SK-N-SH (cell line): ENCODE measurements at regions not wholly inside any gene's neighbourhood (a gene's known extent, or its start where the extent isn't known, plus 50 kb on each side); places are given as distances from the start of the nearest gene placed in this dataset.

Experiments used
- CTCF ChIA-PET: fragments of 300-600, 350-600 bp; formaldehyde crosslinking; extraction: SDS; loops from one replicate; lab custom pipeline; 2021; lab: Yijun Ruan, JAX
- POLR2A ChIA-PET: fragments of 350-600 bp; sonication (Branson Sonifier 250); formaldehyde crosslinking; extraction: SDS; loops from one replicate; lab custom pipeline; 2020; ENCODE audit warnings: antibody characterized with exemption, inconsistent platforms; lab: Yijun Ruan, JAX
- DNase-seq: peaks from one replicate; pipeline ENCODE4 v3.0.0; 2012
- H2AFZ ChIP-seq: fragments of 200-600 bp; sonication (generic); 2 replicates; pipeline ENCODE4 v1.8.1; 2016; ENCODE audit warnings: antibody characterized with exemption, mild to moderate bottlenecking, low read depth
- H3F3A ChIP-seq: fragments of 200-600 bp; sonication (generic); replicated peaks from 2 replicates; pipeline ENCODE3; 2016; ENCODE audit warnings: antibody characterized with exemption, mild to moderate bottlenecking; ENCODE audit not compliant: insufficient read depth
- H3K27ac ChIP-seq, 2 experiments: fragments of 200-500 bp in 1 of 2; fragments of 200-600 bp in 1 of 2; sonication (Bioruptor generic) in 1 of 2; sonication (generic), shearing (Covaris generic) in 1 of 2; 2 replicates each; pipeline versions ENCODE4 v1.5.1 to v1.6.1; 2014 to 2016; ENCODE audit warnings: low read depth in 2 of 2, inconsistent platforms in 1 of 2, low read length in 1 of 2, mild to moderate bottlenecking in 1 of 2, mixed read lengths in 1 of 2
- H3K27me3 ChIP-seq: fragments of 200-600 bp; sonication (generic), shearing (Covaris generic); 2 replicates; pipeline ENCODE4 v1.6.1; 2016; ENCODE audit warnings: mixed run types; ENCODE audit not compliant: insufficient read depth
- H3K36me3 ChIP-seq, 2 experiments: fragments of 200-500 bp in 1 of 2; fragments of 200-600 bp in 1 of 2; sonication (Bioruptor generic) in 1 of 2; sonication (generic) in 1 of 2; replicated peaks in 1 of 2; 2 replicates each; pipeline versions ENCODE3 to v1.5.1; 2014 to 2016; ENCODE audit warnings: low read length in 1 of 2, mild to moderate bottlenecking in 1 of 2; ENCODE audit not compliant: insufficient read depth in 2 of 2, control insufficient read depth in 1 of 2
- H3K4me1 ChIP-seq, 2 experiments: fragments of 200-500 bp in 1 of 2; fragments of 200-600 bp in 1 of 2; sonication (Bioruptor generic) in 1 of 2; sonication (generic), shearing (Covaris generic) in 1 of 2; 2 replicates each; pipeline versions ENCODE4 v1.5.1 to v1.6.1; 2014 to 2016; ENCODE audit warnings: low read depth in 1 of 2, low read length in 1 of 2, mixed run types in 1 of 2; ENCODE audit not compliant: insufficient read depth in 2 of 2, control insufficient read depth in 1 of 2
- H3K4me2 ChIP-seq: fragments of 200-600 bp; sonication (generic), shearing (Covaris generic); 2 replicates; pipeline ENCODE4 v1.6.1; 2017; ENCODE audit warnings: mixed run types
- H3K4me3 ChIP-seq, 2 experiments: fragments of 200-500 bp in 1 of 2; fragments of 200-600 bp in 1 of 2; sonication (Bioruptor generic) in 1 of 2; sonication (generic), shearing (Covaris generic) in 1 of 2; 2 replicates each; pipeline versions ENCODE4 v1.5.1 to v1.8.1; 2014 to 2016; ENCODE audit warnings: low read depth in 2 of 2, inconsistent platforms in 1 of 2, low read length in 1 of 2, mild to moderate bottlenecking in 1 of 2, mixed read lengths in 1 of 2, moderate library complexity in 1 of 2
- H3K79me2 ChIP-seq: fragments of 200-600 bp; sonication (generic); 2 replicates; pipeline ENCODE4 v1.8.1; 2017; ENCODE audit warnings: mild to moderate bottlenecking; ENCODE audit not compliant: insufficient read depth
- H3K9ac ChIP-seq: fragments of 200-600 bp; sonication (generic); 2 replicates; pipeline ENCODE4 v1.6.1; 2017; ENCODE audit warnings: mixed run types
- H3K9me2 ChIP-seq: fragments of 200-600 bp; sonication (generic); 2 replicates; pipeline ENCODE4 v1.6.1; 2017; ENCODE audit warnings: mixed run types
- H3K9me3 ChIP-seq: fragments of 200-600 bp; sonication (generic); 2 replicates; pipeline ENCODE4 v1.6.1; 2017; ENCODE audit warnings: mixed run types, mild to moderate bottlenecking, moderate library complexity
- H4K20me1 ChIP-seq: fragments of 200-600 bp; sonication (generic); 2 replicates; pipeline ENCODE4 v1.6.1; 2017; ENCODE audit warnings: mild to moderate bottlenecking, mixed run types; ENCODE audit not compliant: insufficient read depth
- CHD2 ChIP-seq: fragments of 150-350 bp; IDR thresholded peaks from 2 replicates; pipeline ENCODE4 v1.6.1; 2018; ENCODE audit warnings: low read length; ENCODE audit not compliant: partially characterized antibody
- ELF1 ChIP-seq: IDR thresholded peaks from 2 replicates; pipeline ENCODE4 v1.4.0; 2012
- EZH2phosphoT487 ChIP-seq: fragments of 200-600 bp; sonication (generic); IDR thresholded peaks from 2 replicates; pipeline ENCODE4 v1.6.1; 2017; ENCODE audit warnings: low read depth, mixed run types, mild to moderate bottlenecking, antibody characterized with exemption, moderate library complexity, borderline replicate concordance
- FOSL2 ChIP-seq: IDR thresholded peaks from 2 replicates; pipeline ENCODE4 v1.4.0; 2012; ENCODE audit warnings: low read depth, mild to moderate bottlenecking, moderate library complexity, borderline replicate concordance
- FOXJ3 ChIP-seq: sonication (generic); formaldehyde crosslinking; IDR thresholded peaks from 2 replicates; pipeline ENCODE4 v1.5.1; 2020; ENCODE audit warnings: mild to moderate bottlenecking, missing genetic modification reagents
- GATA2 ChIP-seq: sonication (generic); formaldehyde crosslinking; IDR thresholded peaks from 2 replicates; pipeline ENCODE4 v1.5.0; 2020; ENCODE audit warnings: mild to moderate bottlenecking, missing genetic modification reagents
- IRF3 ChIP-seq: fragments of 150-350 bp; IDR thresholded peaks from 2 replicates; pipeline ENCODE4 v1.6.1; 2016; ENCODE audit warnings: mild to moderate bottlenecking, low read depth, low read length
- JUND ChIP-seq: IDR thresholded peaks from 2 replicates; pipeline ENCODE4 v1.4.0; 2012
- NRF1 ChIP-seq: IDR thresholded peaks from 2 replicates; pipeline ENCODE4 v1.6.1; 2012; ENCODE audit warnings: low read depth, mild to moderate bottlenecking, low read length
- RAD21 ChIP-seq: IDR thresholded peaks from 2 replicates; pipeline ENCODE4 v1.6.1; 2012; ENCODE audit warnings: mild to moderate bottlenecking, low read length
- SIN3A ChIP-seq: IDR thresholded peaks from 2 replicates; pipeline ENCODE4 v1.6.1; 2012; ENCODE audit warnings: low read depth, mild to moderate bottlenecking, low read length, moderate library complexity, borderline replicate concordance
- TAF1 ChIP-seq: IDR thresholded peaks from 2 replicates; pipeline ENCODE4 v1.6.1; 2012; ENCODE audit warnings: low read depth, mild to moderate bottlenecking, low read length, moderate library complexity, borderline replicate concordance
- TEAD4 ChIP-seq: IDR thresholded peaks from 2 replicates; pipeline ENCODE4 v1.4.0; 2012; ENCODE audit warnings: mild to moderate bottlenecking, borderline replicate concordance; ENCODE audit not compliant: insufficient read depth
- ZBTB33 ChIP-seq: IDR thresholded peaks from 2 replicates; pipeline ENCODE4 v1.4.0; 2012; ENCODE audit warnings: low read depth, borderline replicate concordance
- WGBS: methylation state at CpG from one replicate; pipeline ENCODE4 v1.1.6; 2017; ENCODE audit warnings: low lambda C conversion rate; 5-methylcytosine and 5-hydroxymethylcytosine counted together
- TF ChIP-seq, protein P1 (sequence below): fragments of 200-600 bp; sonication (generic); IDR thresholded peaks from 2 replicates; pipeline ENCODE4 v1.6.1; 2017; ENCODE audit warnings: antibody characterized with exemption, mild to moderate bottlenecking, moderate library complexity
- TF ChIP-seq, protein P2 (sequence below): IDR thresholded peaks from 2 replicates; pipeline ENCODE4 v1.4.0; 2012; ENCODE audit warnings: low read depth, borderline replicate concordance
- TF ChIP-seq, protein P3 (sequence below): IDR thresholded peaks from 2 replicates; pipeline ENCODE4 v1.6.1; 2012; ENCODE audit warnings: mild to moderate bottlenecking, low read depth, low read length, moderate library complexity

DNA sequence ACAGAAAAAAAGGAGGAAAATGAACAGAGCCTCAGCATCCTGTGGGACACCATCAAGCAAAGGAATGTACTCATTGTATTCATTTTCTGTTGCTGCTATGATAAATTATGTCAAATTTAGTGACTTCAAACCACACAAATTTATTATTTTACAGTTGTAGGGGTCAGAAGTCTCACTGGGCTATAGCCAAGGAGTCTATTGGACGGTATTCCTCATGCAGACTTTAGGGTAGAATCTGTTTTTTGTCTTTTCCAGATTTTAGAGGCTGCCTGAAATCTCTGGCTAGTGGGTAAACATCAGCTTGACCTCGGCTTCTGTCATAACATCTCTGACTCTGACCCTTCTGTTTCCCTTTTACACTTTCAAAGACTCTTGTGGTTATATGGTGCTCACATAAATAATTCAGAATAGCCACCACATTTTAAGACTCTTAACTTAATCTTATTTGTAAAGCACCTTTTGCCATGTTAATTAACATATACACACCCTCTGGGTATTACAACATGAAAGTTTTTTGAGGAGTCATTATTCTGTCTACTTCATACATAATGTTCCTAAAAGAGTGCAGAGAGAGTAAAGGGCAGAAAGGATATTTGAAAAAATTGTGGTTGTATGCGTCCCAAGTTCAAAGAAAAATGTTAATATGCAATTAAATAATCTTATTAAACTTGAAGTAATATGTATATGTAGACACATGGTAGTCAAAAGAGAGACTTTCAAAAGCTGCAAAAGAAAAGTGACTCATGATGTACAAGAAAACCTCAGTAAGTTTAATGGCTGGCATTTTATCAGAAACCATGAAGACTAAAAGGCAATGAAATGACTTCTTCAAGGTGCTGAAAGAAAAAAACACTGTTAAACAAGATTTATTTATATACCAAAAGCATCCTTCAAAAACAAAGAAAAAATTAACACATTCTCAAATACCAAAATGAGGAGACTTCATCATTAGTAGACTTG, 70.8 kb upstream of the MEOX2 start:
- Histone ChIP-seq H3K36me3 (no peaks in the 10 kb centered on the region), H3K4me3 (no peak overlapping the region), H3K79me2 (no peaks in the 10 kb centered on the region), H3K4me2 (no peak overlapping the region), H4K20me1 (no peaks in the 10 kb centered on the region), H3K9me2 (no peaks in the 10 kb centered on the region; the same call in 1 of the 2 replicates), H3K4me1 (no peaks in the 10 kb centered on the region), H3K27me3 (no peaks in the 10 kb centered on the region), H3K27ac (no peak overlapping the region), H3F3A (no peaks in the 10 kb centered on the region), H3K9ac (no peak overlapping the region), H2AFZ (0 out of 2 replicates have a peak overlapping the region, but pooled peaks have one; percentile 29), H3K9me3 (no peaks in the 10 kb centered on the region)
- TF ChIP-seq FOXJ3 (no peak), NRF1 (no peak), CHD2 (no peak), JUND (no peak), FOSL2 (no peak), SIN3A (no peak), ELF1 (no peak), EZH2phosphoT487 (no peak), GATA2 (CRISPR knock-in tag) (no peak), IRF3 (no peak), RAD21 (no peak), TEAD4 (no peak), TAF1 (no peak), ZBTB33 (no peak)
- TF ChIP-seq, protein P1, sequence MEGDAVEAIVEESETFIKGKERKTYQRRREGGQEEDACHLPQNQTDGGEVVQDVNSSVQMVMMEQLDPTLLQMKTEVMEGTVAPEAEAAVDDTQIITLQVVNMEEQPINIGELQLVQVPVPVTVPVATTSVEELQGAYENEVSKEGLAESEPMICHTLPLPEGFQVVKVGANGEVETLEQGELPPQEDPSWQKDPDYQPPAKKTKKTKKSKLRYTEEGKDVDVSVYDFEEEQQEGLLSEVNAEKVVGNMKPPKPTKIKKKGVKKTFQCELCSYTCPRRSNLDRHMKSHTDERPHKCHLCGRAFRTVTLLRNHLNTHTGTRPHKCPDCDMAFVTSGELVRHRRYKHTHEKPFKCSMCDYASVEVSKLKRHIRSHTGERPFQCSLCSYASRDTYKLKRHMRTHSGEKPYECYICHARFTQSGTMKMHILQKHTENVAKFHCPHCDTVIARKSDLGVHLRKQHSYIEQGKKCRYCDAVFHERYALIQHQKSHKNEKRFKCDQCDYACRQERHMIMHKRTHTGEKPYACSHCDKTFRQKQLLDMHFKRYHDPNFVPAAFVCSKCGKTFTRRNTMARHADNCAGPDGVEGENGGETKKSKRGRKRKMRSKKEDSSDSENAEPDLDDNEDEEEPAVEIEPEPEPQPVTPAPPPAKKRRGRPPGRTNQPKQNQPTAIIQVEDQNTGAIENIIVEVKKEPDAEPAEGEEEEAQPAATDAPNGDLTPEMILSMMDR: no peak
- TF ChIP-seq, protein P2, sequence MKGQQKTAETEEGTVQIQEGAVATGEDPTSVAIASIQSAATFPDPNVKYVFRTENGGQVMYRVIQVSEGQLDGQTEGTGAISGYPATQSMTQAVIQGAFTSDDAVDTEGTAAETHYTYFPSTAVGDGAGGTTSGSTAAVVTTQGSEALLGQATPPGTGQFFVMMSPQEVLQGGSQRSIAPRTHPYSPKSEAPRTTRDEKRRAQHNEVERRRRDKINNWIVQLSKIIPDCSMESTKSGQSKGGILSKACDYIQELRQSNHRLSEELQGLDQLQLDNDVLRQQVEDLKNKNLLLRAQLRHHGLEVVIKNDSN: no peak
- TF ChIP-seq, protein P3, sequence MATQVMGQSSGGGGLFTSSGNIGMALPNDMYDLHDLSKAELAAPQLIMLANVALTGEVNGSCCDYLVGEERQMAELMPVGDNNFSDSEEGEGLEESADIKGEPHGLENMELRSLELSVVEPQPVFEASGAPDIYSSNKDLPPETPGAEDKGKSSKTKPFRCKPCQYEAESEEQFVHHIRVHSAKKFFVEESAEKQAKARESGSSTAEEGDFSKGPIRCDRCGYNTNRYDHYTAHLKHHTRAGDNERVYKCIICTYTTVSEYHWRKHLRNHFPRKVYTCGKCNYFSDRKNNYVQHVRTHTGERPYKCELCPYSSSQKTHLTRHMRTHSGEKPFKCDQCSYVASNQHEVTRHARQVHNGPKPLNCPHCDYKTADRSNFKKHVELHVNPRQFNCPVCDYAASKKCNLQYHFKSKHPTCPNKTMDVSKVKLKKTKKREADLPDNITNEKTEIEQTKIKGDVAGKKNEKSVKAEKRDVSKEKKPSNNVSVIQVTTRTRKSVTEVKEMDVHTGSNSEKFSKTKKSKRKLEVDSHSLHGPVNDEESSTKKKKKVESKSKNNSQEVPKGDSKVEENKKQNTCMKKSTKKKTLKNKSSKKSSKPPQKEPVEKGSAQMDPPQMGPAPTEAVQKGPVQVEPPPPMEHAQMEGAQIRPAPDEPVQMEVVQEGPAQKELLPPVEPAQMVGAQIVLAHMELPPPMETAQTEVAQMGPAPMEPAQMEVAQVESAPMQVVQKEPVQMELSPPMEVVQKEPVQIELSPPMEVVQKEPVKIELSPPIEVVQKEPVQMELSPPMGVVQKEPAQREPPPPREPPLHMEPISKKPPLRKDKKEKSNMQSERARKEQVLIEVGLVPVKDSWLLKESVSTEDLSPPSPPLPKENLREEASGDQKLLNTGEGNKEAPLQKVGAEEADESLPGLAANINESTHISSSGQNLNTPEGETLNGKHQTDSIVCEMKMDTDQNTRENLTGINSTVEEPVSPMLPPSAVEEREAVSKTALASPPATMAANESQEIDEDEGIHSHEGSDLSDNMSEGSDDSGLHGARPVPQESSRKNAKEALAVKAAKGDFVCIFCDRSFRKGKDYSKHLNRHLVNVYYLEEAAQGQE: no peak
- POLR2A ChIA-PET: no interaction called here
- DNase-seq: no peak
- 4% methylated on average over 3 of the region's 3 CpGs for WGBS
- CTCF ChIA-PET: interaction anchor here (1.1 to 1.4 kb wide), 2 partner anchors 11 to 36 kb away, joined by 3 to 5 read pairs; no protein-coding TSS in a partner anchor
